ENCODE measurements at regions not wholly inside any gene's neighbourhood (a gene's known extent, or its start where the extent isn't known, plus 50 kb on each side); places are given as distances from the start of the nearest gene placed in this dataset.

DNA sequence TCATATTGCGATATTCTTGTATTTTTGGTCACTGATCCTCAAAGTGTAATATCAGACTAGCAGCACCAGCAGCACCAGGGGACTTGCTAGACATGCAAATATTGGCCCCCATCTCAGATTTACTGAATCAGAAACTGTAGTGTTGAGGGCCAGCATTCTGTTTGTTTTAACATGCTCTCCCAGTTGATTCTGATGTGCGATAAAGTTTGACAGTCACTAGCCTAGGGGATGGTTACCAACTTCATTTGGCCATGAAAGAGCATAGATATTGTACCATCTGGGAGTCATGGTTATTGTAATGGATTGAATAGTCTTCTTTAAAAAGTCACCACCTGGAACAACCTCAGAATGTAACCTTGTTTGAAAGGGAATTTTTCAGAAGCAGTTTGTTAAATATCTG is 1090.4 kb upstream of the RAG2 start:
- no peaks in the 10 kb centered on the region for H3K79me2 ChIP-seq (ENCODE audit: insufficient read depth, low read length)
- no peaks in the 10 kb centered on the region for H4K20me1 ChIP-seq (ENCODE audit: control insufficient read depth, insufficient read depth, insufficient read length)
- H3K18ac ChIP-seq (ENCODE audit: insufficient read length, low read depth, low read length), result no peak overlapping the region
- no peak overlapping the region for H2BK120ac ChIP-seq (ENCODE audit: low read depth, low read length, poor library complexity, severe bottlenecking)
- no peak overlapping the region for H2AFZ ChIP-seq (ENCODE audit: low read length)
- H3K14ac ChIP-seq (ENCODE audit: insufficient read depth, low read length), result no peak overlapping the region
- H4K5ac ChIP-seq (ENCODE audit: insufficient read length, low read depth, low read length), result no peak overlapping the region
- Mint-ChIP-seq H3K4me3 (no peak overlapping the region), H3K36me3 (ENCODE audit: insufficient read depth in 1 of 3, low read depth in 3 of 3) (peaks cover under 1 to 7% (median 2%) of the 10 kb centered on the region in 3 experiments; a peak in 4 of 7 replicates), H3K4me1 (no peaks in the 10 kb centered on the region), H3K27me3 (ENCODE audit: low read depth) (no peaks in the 10 kb centered on the region), H3K9me3 (peaks cover 8 to 11% of the 10 kb centered on the region in 2 experiments), H3K27ac (no peak overlapping the region)
- no peak for DNase-seq
- no peak overlapping the region for H2BK15ac ChIP-seq (ENCODE audit: low read depth, low read length)
- H2BK12ac ChIP-seq (ENCODE audit: insufficient read length, low read depth, low read length), result no peak overlapping the region
- no peaks in the 10 kb centered on the region for H3K79me1 ChIP-seq (ENCODE audit: insufficient read depth, low read depth, low read length, poor library complexity, severe bottlenecking)
- H4K8ac ChIP-seq (replicated peaks; ENCODE audit: insufficient read length, low read depth, low read length), result no peak overlapping the region
- no peaks in the 10 kb centered on the region for H3K27me3 ChIP-seq (ENCODE audit: insufficient read depth, low read length)
- no peak overlapping the region for H4K91ac ChIP-seq (ENCODE audit: insufficient read length, low read depth, low read length)
- H2BK20ac ChIP-seq (ENCODE audit: low read depth, low read length, poor library complexity, severe bottlenecking), result no peak overlapping the region
- WGBS (ENCODE audit: extremely low coverage, insufficient read length, low lambda C conversion rate), result no CpG with 5 or more reads among the region's 2 CpGs
- no peaks in the 10 kb centered on the region for H3K23me2 ChIP-seq (ENCODE audit: insufficient read length, low read depth, low read length, poor library complexity, severe bottlenecking)
- H3K4ac ChIP-seq (ENCODE audit: low read depth, low read length), result no peak overlapping the region
- TF ChIP-seq, protein P1, sequence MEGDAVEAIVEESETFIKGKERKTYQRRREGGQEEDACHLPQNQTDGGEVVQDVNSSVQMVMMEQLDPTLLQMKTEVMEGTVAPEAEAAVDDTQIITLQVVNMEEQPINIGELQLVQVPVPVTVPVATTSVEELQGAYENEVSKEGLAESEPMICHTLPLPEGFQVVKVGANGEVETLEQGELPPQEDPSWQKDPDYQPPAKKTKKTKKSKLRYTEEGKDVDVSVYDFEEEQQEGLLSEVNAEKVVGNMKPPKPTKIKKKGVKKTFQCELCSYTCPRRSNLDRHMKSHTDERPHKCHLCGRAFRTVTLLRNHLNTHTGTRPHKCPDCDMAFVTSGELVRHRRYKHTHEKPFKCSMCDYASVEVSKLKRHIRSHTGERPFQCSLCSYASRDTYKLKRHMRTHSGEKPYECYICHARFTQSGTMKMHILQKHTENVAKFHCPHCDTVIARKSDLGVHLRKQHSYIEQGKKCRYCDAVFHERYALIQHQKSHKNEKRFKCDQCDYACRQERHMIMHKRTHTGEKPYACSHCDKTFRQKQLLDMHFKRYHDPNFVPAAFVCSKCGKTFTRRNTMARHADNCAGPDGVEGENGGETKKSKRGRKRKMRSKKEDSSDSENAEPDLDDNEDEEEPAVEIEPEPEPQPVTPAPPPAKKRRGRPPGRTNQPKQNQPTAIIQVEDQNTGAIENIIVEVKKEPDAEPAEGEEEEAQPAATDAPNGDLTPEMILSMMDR (conservative IDR thresholded peaks at IDR 0.05), result no peak
- H3K23ac ChIP-seq (ENCODE audit: insufficient read length, low read depth, low read length), result no peak overlapping the region
- H3K27ac ChIP-seq (ENCODE audit: insufficient read length, low read depth, low read length), result no peak overlapping the region
- no peaks in the 10 kb centered on the region for H3K9me3 ChIP-seq (ENCODE audit: control insufficient read depth, low read depth, low read length)
- H3K56ac ChIP-seq (ENCODE audit: insufficient read length, low read depth, low read length), result no peak overlapping the region
- H3T11ph ChIP-seq (ENCODE audit: low read length), result no peak overlapping the region
- H3K4me2 ChIP-seq (ENCODE audit: insufficient read depth, insufficient read length, low read length), result no peak overlapping the region
- H3K9ac ChIP-seq (ENCODE audit: extremely low read depth, insufficient read length, low read length), result no peak overlapping the region
- no peak overlapping the region for H2BK5ac ChIP-seq (ENCODE audit: insufficient read length, low read length)
- no peaks in the 10 kb centered on the region for H3K4me1 ChIP-seq (ENCODE audit: insufficient read depth, low read length)
- no peak overlapping the region for H2AK5ac ChIP-seq (ENCODE audit: insufficient read length, low read length)
